Fibroblast of skin of scalp (primary cell): ENCODE measurements at regions not wholly inside any gene's neighbourhood (a gene's known extent, or its start where the extent isn't known, plus 50 kb on each side); places are given as distances from the start of the nearest gene placed in this dataset.
A peak's percentile ranks its signal among the peaks of the same experiment; 100 is the strongest.

ENCODE experiments used
- DNase-seq: peaks from one replicate; pipeline ENCODE4 v3.0.0-alpha.2; 2013

GRCh38 chr5:144583541-144584449 is 413.1 kb downstream of the KCTD16 start:
- DNase-seq: no peak

GRCh38 chr5:144582066-144582465 is 411.4 kb downstream of the KCTD16 start:
- DNase-seq: no peak

GRCh38 chr5:144581044-144581443 is 410.4 kb downstream of the KCTD16 start:
- DNase-seq: no peak

GRCh38 chr5:144577676-144578075 is 407.0 kb downstream of the KCTD16 start:
- DNase-seq: no peak

- no peak for DNase-seq
Measured at GRCh38 chr5:144575736-144576135, 405.1 kb downstream of the KCTD16 start.

- DNase-seq: no peak
Measured at GRCh38 chr5:144567421-144567780, 396.7 kb downstream of the KCTD16 start.

DNA sequence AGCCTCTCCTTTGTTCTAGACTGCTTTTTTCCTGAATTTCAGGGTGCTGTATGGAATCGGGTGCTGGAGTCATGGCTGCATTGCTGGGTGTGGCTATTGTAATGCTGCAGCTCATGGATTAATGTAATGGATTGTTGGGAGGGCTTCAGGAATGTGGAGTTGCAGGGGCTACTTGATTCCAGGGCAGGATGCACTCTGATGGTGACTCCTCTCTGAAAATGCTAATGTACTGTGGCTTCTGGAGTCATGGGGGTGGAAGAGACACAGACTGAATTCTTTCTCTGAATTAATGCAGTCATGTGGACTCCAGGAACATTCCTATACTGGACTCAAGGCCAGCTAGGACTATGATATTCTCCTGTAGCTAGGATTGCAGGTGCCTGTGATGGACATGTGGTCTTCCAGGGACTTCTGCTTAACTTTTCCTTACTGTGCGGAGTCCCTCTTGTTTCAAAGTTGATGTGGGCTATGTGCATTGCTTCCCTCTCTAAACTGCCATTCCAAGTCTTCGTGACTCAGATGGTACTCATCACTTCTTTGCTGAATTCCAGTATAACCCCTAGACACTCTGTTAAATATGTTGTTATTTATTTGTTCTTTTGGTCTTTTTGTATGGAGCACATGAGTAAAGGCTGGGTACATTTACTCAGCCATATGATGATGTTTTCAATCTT is 396.2 kb downstream of the KCTD16 start:
- DNase-seq: peak; percentile 4

DNA sequence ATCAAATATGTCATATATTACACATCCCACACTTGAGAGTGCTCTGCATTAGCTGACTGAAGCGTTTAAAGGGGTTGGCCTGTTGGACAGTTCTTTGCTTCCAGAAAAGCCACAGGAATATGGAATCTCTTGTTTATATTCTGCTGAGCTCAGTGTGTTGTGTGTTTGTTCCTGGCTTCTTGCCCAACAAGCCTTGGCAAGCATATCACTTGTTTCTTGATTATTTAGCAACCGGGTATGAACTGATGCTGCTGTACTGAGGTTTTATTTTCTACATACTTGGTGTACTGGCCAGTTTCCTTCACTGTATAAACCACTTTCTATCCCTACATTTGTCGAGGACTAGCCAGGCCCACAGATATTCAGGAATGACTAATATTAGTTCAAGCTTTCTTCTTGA is 378.9 kb downstream of the KCTD16 start:
- DNase-seq: peak; percentile 23

- no peak for DNase-seq
Measured at GRCh38 chr5:144548936-144549335, 378.3 kb downstream of the KCTD16 start.

DNA sequence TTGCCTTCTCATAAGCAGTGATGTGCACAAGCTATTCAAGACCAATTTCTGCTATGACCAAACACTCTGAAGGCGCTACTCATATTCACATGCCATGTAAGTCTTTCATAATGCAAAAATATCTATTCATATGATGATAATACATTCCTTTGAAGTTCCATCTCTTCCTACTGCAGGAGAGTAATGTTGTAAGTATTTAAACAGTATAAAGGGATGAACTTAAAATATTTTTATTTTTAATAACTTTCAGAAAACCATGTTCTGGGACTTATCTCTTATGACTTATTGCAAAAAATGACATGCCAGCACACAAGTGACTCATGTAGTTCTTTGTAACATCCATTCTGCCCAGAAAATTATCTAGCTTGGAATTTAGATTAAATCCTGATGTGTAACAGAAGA is 376.4 kb downstream of the KCTD16 start:
- DNase-seq: peak; percentile 9

DNA sequence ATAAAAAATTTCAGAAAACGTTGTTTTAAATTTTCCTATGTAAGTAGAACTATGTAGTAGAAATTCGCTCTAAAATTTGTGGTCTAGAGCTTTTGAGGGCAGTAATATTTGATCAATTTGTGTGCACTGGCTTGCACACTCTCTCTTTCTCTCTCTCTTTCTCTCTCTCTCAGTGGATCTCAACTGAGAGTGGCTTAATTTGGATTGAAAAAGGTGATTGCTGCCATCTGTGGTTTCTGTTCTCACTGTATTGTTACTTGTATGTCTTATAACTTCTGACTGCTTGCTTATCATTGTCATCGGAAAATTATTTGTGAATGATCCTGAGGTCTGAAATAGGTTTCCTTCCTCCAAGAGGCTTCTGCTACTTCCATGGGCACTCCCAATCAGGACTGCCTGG is 368.2 kb downstream of the KCTD16 start:
- no peak for DNase-seq
